H1 (cell line): ENCODE measurements at regions not wholly inside any gene's neighbourhood (a gene's known extent, or its start where the extent isn't known, plus 50 kb on each side); places are given as distances from the start of the nearest gene placed in this dataset.

ENCODE experiments used
- CTCF ChIA-PET: fragments of 300-600 bp; sonication (Branson Sonifier 250); formaldehyde crosslinking; loops from one replicate; lab custom pipeline; 2021; ENCODE audit not compliant: partially characterized antibody; lab: Charles Lee
- POLR2A ChIA-PET: fragments of 300-600 bp; sonication (Branson Sonifier 250); formaldehyde crosslinking; loops from one replicate; lab custom pipeline; 2021; ENCODE audit warnings: inconsistent platforms; ENCODE audit not compliant: partially characterized antibody; lab: Charles Lee
- DNase-seq, 2 experiments: peaks; one replicate each; pipeline versions ENCODE4 v3.0.0 to v3.0.0-alpha.2; 2010 to 2022; ENCODE audit warnings: low spot score in 2 of 2, low read depth in 1 of 2, mixed read lengths in 1 of 2
- FAIRE-seq: peaks from 2 replicates; lab custom pipeline; 2011; peaks lifted over from hg19 to GRCh38; lab: Jason Lieb, UNC
- H2AFZ ChIP-seq: 2 replicates; pipeline ENCODE4 v1.8.1; 2012; ENCODE audit warnings: low read length, inconsistent platforms
- H2AK5ac ChIP-seq: 2 replicates; pipeline ENCODE4 v1.6.1; 2013; ENCODE audit warnings: low read depth, low read length
- H2BK120ac ChIP-seq: replicated peaks from 2 replicates; pipeline ENCODE3; 2013; ENCODE audit warnings: low read depth, low read length, inconsistent platforms
- H2BK12ac ChIP-seq: 2 replicates; pipeline ENCODE4 v1.6.1; 2013; ENCODE audit warnings: low read depth, low read length
- H2BK15ac ChIP-seq: 2 replicates; pipeline ENCODE4 v1.6.1; 2013; ENCODE audit warnings: low read length
- H2BK20ac ChIP-seq: 2 replicates; pipeline ENCODE4 v1.6.1; 2013; ENCODE audit warnings: low read length
- H2BK5ac ChIP-seq: 2 replicates; pipeline ENCODE4 v1.6.1; 2013; ENCODE audit warnings: low read depth, low read length
- H3K14ac ChIP-seq: 2 replicates; pipeline ENCODE4 v1.6.1; 2013; ENCODE audit warnings: inconsistent platforms; ENCODE audit not compliant: insufficient read length
- H3K18ac ChIP-seq: 2 replicates; pipeline ENCODE4 v1.6.1; 2013; ENCODE audit warnings: low read length; ENCODE audit errors: extremely low read depth
- H3K23ac ChIP-seq: 2 replicates; pipeline ENCODE4 v1.6.1; 2013; ENCODE audit warnings: inconsistent platforms; ENCODE audit not compliant: insufficient read length
- H3K23me2 ChIP-seq: 2 replicates; pipeline ENCODE4 v1.6.1; 2013; ENCODE audit warnings: low read depth, low read length
- H3K27ac ChIP-seq: 2 replicates; pipeline ENCODE4 v1.6.1; 2011; ENCODE audit warnings: low read depth, low read length, inconsistent platforms
- H3K27me3 ChIP-seq, 4 experiments: replicated peaks in 1 of 4; 1 replicate in 1 of 4; 2 replicates in 3 of 4; pipeline versions ENCODE4 v1.6.1 to v1.8.1; 2011 to 2013; ENCODE audit warnings: low read length in 3 of 4, mild to moderate bottlenecking in 3 of 4, inconsistent platforms in 2 of 4, mixed read lengths in 2 of 4, moderate library complexity in 1 of 4; ENCODE audit not compliant: control insufficient read depth in 3 of 4, insufficient read depth in 3 of 4; ENCODE audit errors: extremely low read depth in 1 of 4
- H3K36me3 ChIP-seq, 4 experiments: 2 replicates each; pipeline versions ENCODE4 v1.6.1 to v1.8.1; 2011 to 2013; ENCODE audit warnings: mild to moderate bottlenecking in 4 of 4, low read length in 3 of 4, moderate library complexity in 2 of 4, control low read depth in 1 of 4, inconsistent platforms in 1 of 4; ENCODE audit not compliant: insufficient read depth in 4 of 4, control insufficient read depth in 2 of 4
- H3K4ac ChIP-seq: replicated peaks from 2 replicates; pipeline ENCODE3; 2013; ENCODE audit warnings: low read length, low read depth, mixed read lengths, inconsistent platforms; ENCODE audit not compliant: insufficient read length
- H3K4me1 ChIP-seq, 4 experiments: replicated peaks in 1 of 4; 1 replicate in 1 of 4; 2 replicates in 3 of 4; pipeline versions ENCODE4 v1.6.1 to v1.8.1; 2011 to 2013; ENCODE audit warnings: low read length in 3 of 4, inconsistent platforms in 2 of 4, mixed read lengths in 1 of 4; ENCODE audit not compliant: insufficient read depth in 4 of 4, control insufficient read depth in 3 of 4
- H3K4me2 ChIP-seq, 2 experiments: 2 replicates each; pipeline versions ENCODE4 v1.6.1 to v1.8.1; 2011 to 2013; ENCODE audit warnings: low read depth in 2 of 2, low read length in 2 of 2, control low read depth in 1 of 2, inconsistent platforms in 1 of 2, mild to moderate bottlenecking in 1 of 2; ENCODE audit not compliant: insufficient read depth in 1 of 2
- H3K4me3 ChIP-seq, 4 experiments: fragments of 200-600, 300-600 bp in 1 of 4; sonication (generic), shearing (Covaris generic), sonication (Bioruptor Twin) in 1 of 4; 2 replicates each; pipeline versions ENCODE4 v1.5.1 to v1.8.1; 2011 to 2016; ENCODE audit warnings: low read length in 4 of 4, low read depth in 3 of 4, control low read depth in 2 of 4, inconsistent platforms in 2 of 4, mild to moderate bottlenecking in 2 of 4, mixed read lengths in 1 of 4, moderate library complexity in 1 of 4; ENCODE audit not compliant: insufficient read depth in 2 of 4; ENCODE audit errors: extremely low read depth in 1 of 4
- H3K56ac ChIP-seq: replicated peaks from 2 replicates; pipeline ENCODE3; 2013; ENCODE audit warnings: low read depth, mild to moderate bottlenecking, mixed read lengths, low read length, inconsistent platforms; ENCODE audit not compliant: insufficient read length
- H3K79me1 ChIP-seq: 2 replicates; pipeline ENCODE4 v1.6.1; 2013; ENCODE audit warnings: low read depth, low read length, control low read depth
- H3K79me2 ChIP-seq, 2 experiments: 2 replicates each; pipeline versions ENCODE4 v1.6.1 to v1.8.1; 2012 to 2013; ENCODE audit warnings: low read length in 2 of 2, mild to moderate bottlenecking in 2 of 2, inconsistent platforms in 1 of 2; ENCODE audit not compliant: insufficient read depth in 2 of 2, control insufficient read depth in 1 of 2
- H3K9ac ChIP-seq, 4 experiments: replicated peaks in 1 of 4; 1 replicate in 1 of 4; 2 replicates in 3 of 4; pipeline versions ENCODE4 v1.6.1 to v1.8.1; 2011 to 2013; ENCODE audit warnings: low read depth in 3 of 4, low read length in 3 of 4, control low read depth in 2 of 4, mild to moderate bottlenecking in 2 of 4, moderate library complexity in 2 of 4, inconsistent platforms in 1 of 4; ENCODE audit errors: extremely low read depth in 1 of 4
- H3K9me3 ChIP-seq, 2 experiments: 2 replicates each; pipeline versions ENCODE4 v1.6.1 to v1.8.1; 2012 to 2013; ENCODE audit warnings: mild to moderate bottlenecking in 2 of 2, moderate library complexity in 2 of 2, control low read depth in 1 of 2, inconsistent platforms in 1 of 2, low read depth in 1 of 2, low read length in 1 of 2, mixed read lengths in 1 of 2; ENCODE audit not compliant: insufficient read depth in 2 of 2
- H4K20me1 ChIP-seq, 2 experiments: replicated peaks in 1 of 2; 2 replicates each; pipeline versions ENCODE3 to v1.8.1; 2011 to 2013; ENCODE audit warnings: inconsistent platforms in 2 of 2, low read length in 2 of 2, mild to moderate bottlenecking in 1 of 2; ENCODE audit not compliant: insufficient read depth in 2 of 2, control insufficient read depth in 1 of 2
- H4K5ac ChIP-seq: 2 replicates; pipeline ENCODE4 v1.6.1; 2013; ENCODE audit warnings: low read length, low read depth, mixed read lengths, inconsistent platforms; ENCODE audit not compliant: insufficient read length
- H4K8ac ChIP-seq: 2 replicates; pipeline ENCODE4 v1.8.0; 2013; ENCODE audit warnings: mild to moderate bottlenecking, moderate library complexity, low read length, inconsistent platforms; ENCODE audit not compliant: insufficient read depth; ENCODE audit errors: extremely low read depth
- H4K91ac ChIP-seq: replicated peaks from 2 replicates; pipeline ENCODE3; 2013; ENCODE audit warnings: low read length, mixed read lengths, inconsistent platforms; ENCODE audit not compliant: insufficient read length
- CEBPB ChIP-seq: IDR thresholded peaks from 2 replicates; pipeline ENCODE4 v1.6.1; 2012; ENCODE audit warnings: low read depth, low read length
- KDM5A ChIP-seq: fragments of 200-600 bp; IDR thresholded peaks from 2 replicates; pipeline ENCODE4 v1.7.1; 2012; ENCODE audit warnings: mild to moderate bottlenecking, low read length, inconsistent platforms, mixed read lengths
- WGBS, 2 experiments: shearing (Covaris generic) in 1 of 2; methylation state at CpG; one replicate each; pipeline versions ENCODE4 v1.1.6 to v1.1.7; 2013 to 2015; ENCODE audit warnings: low lambda C conversion rate in 2 of 2, mixed read lengths in 2 of 2, inconsistent platforms in 1 of 2, low coverage in 1 of 2, missing lambda C conversion rate in 1 of 2; ENCODE audit not compliant: insufficient replicate concordance in 2 of 2, insufficient coverage in 1 of 2, insufficient read length in 1 of 2; ENCODE audit errors: extremely low coverage in 1 of 2, missing lambda C conversion rate in 1 of 2; 5-methylcytosine and 5-hydroxymethylcytosine counted together
- TF ChIP-seq, protein P1 (sequence below), 3 experiments: IDR thresholded peaks; 1 replicate in 2 of 3; 2 replicates in 1 of 3; pipeline versions ENCODE4 v1.5.1 to v1.6.1; 2011; ENCODE audit warnings: low read length in 3 of 3, mild to moderate bottlenecking in 3 of 3, inconsistent platforms in 2 of 3, low read depth in 1 of 3, moderate library complexity in 1 of 3; ENCODE audit not compliant: insufficient read depth in 1 of 3; ENCODE audit errors: control extremely low read depth in 1 of 3

DNA sequence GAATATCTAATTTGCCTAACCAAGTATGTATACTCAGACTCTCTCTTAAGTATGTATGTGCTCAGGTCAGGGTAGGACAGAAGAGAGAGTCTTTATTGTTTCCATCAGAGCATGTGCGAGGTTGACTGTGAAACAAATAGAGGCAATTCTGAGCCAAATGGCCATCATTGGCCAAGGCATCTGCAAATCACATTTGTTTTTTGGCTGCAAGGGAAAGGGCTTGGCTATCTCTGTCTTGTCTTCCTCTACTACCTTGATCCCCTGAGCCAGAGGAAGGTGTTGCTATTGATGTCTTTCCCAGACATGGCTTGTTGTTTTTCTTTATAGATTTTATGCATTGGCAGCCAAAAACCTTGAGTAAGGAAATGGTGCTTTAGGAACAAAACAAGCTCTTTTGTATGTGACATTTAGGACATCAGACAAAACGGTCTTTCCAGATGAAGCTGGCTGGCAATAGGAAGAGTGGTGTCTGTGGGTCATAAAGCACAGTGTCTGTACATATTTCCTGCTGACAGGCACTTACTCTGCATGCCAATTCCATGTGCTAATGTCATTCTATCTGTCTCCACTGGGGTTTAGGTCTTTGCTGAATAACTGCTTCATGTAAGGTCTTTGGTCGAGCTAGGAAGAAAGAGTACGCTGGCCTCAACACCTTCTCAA lies 163.3 kb downstream of the BRINP2 start:
- H4K20me1 ChIP-seq: no peaks in the 10 kb centered on the region
- H2BK15ac ChIP-seq: no peak overlapping the region
- H3K4me2 ChIP-seq: no peak overlapping the region
- no peak overlapping the region for H4K5ac ChIP-seq
- no peak overlapping the region for H2AFZ ChIP-seq
- no peak overlapping the region for H3K18ac ChIP-seq
- no peak for TF ChIP-seq KDM5A
- TF ChIP-seq, protein P1, sequence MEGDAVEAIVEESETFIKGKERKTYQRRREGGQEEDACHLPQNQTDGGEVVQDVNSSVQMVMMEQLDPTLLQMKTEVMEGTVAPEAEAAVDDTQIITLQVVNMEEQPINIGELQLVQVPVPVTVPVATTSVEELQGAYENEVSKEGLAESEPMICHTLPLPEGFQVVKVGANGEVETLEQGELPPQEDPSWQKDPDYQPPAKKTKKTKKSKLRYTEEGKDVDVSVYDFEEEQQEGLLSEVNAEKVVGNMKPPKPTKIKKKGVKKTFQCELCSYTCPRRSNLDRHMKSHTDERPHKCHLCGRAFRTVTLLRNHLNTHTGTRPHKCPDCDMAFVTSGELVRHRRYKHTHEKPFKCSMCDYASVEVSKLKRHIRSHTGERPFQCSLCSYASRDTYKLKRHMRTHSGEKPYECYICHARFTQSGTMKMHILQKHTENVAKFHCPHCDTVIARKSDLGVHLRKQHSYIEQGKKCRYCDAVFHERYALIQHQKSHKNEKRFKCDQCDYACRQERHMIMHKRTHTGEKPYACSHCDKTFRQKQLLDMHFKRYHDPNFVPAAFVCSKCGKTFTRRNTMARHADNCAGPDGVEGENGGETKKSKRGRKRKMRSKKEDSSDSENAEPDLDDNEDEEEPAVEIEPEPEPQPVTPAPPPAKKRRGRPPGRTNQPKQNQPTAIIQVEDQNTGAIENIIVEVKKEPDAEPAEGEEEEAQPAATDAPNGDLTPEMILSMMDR (IDR thresholded peaks at IDR 0.05; ENCODE audit: control extremely low read depth in 1 of 3, insufficient read depth in 1 of 3, low read depth in 1 of 3, low read length in 3 of 3): peak in 1 of 3 experiments; percentile 22; a peak in 1 of 4 replicates
- TF ChIP-seq CEBPB: no peak
- no peaks in the 10 kb centered on the region for H3K27me3 ChIP-seq
- H3K23ac ChIP-seq: no peak overlapping the region
- H3K79me1 ChIP-seq: no peaks in the 10 kb centered on the region
- DNase-seq (no peak), FAIRE-seq (peak; percentile 52)
- H3K36me3 ChIP-seq: no peaks in the 10 kb centered on the region
- H3K4me1 ChIP-seq: no peaks in the 10 kb centered on the region
- H2AK5ac ChIP-seq: no peak overlapping the region
- CTCF ChIA-PET: interaction anchor here (0.7 to 2.4 kb wide), 8 partner anchors 10 to 62 kb away, joined by 3 to 11 read pairs (median 4); no protein-coding TSS in a partner anchor
- H2BK120ac ChIP-seq: no peak overlapping the region
- H3K4ac ChIP-seq: no peak overlapping the region
- H3K14ac ChIP-seq: no peak overlapping the region
- no peak overlapping the region for H4K91ac ChIP-seq
- POLR2A ChIA-PET: no interaction called here
- no peak overlapping the region for H2BK5ac ChIP-seq
- no peaks in the 10 kb centered on the region for H3K9me3 ChIP-seq
- H2BK12ac ChIP-seq: no peak overlapping the region
- H3K4me3 ChIP-seq: no peak overlapping the region
- H2BK20ac ChIP-seq: no peak overlapping the region
- H3K27ac ChIP-seq: no peak overlapping the region
- no peak overlapping the region for H4K8ac ChIP-seq
- 81% methylated on average over 4 of the region's 4 CpGs; no CpG with 5 or more reads in 1 of the 2 experiments for WGBS, 2 experiments
- no peaks in the 10 kb centered on the region for H3K79me2 ChIP-seq
- H3K23me2 ChIP-seq: no peaks in the 10 kb centered on the region
- H3K56ac ChIP-seq: no peak overlapping the region
- H3K9ac ChIP-seq: no peak overlapping the region
